H1 (cell line): ENCODE measurements at regions not wholly inside any gene's neighbourhood (a gene's known extent, or its start where the extent isn't known, plus 50 kb on each side); places are given as distances from the start of the nearest gene placed in this dataset.

Experiments used
- CTCF ChIA-PET: fragments of 300-600 bp; sonication (Branson Sonifier 250); formaldehyde crosslinking; loops from one replicate; lab custom pipeline; 2021; ENCODE audit not compliant: partially characterized antibody; lab: Charles Lee
- POLR2A ChIA-PET: fragments of 300-600 bp; sonication (Branson Sonifier 250); formaldehyde crosslinking; loops from one replicate; lab custom pipeline; 2021; ENCODE audit warnings: inconsistent platforms; ENCODE audit not compliant: partially characterized antibody; lab: Charles Lee
- DNase-seq, 2 experiments: peaks; one replicate each; pipeline versions ENCODE4 v3.0.0 to v3.0.0-alpha.2; 2010 to 2022; ENCODE audit warnings: low spot score in 2 of 2, low read depth in 1 of 2, mixed read lengths in 1 of 2
- FAIRE-seq: peaks from 2 replicates; lab custom pipeline; 2011; peaks lifted over from hg19 to GRCh38; lab: Jason Lieb, UNC
- H2AFZ ChIP-seq: 2 replicates; pipeline ENCODE4 v1.8.1; 2012; ENCODE audit warnings: low read length, inconsistent platforms
- H2AK5ac ChIP-seq: 2 replicates; pipeline ENCODE4 v1.6.1; 2013; ENCODE audit warnings: low read depth, low read length
- H2BK120ac ChIP-seq: replicated peaks from 2 replicates; pipeline ENCODE3; 2013; ENCODE audit warnings: low read depth, low read length, inconsistent platforms
- H2BK12ac ChIP-seq: 2 replicates; pipeline ENCODE4 v1.6.1; 2013; ENCODE audit warnings: low read depth, low read length
- H2BK15ac ChIP-seq: 2 replicates; pipeline ENCODE4 v1.6.1; 2013; ENCODE audit warnings: low read length
- H2BK20ac ChIP-seq: 2 replicates; pipeline ENCODE4 v1.6.1; 2013; ENCODE audit warnings: low read length
- H2BK5ac ChIP-seq: 2 replicates; pipeline ENCODE4 v1.6.1; 2013; ENCODE audit warnings: low read depth, low read length
- H3K14ac ChIP-seq: 2 replicates; pipeline ENCODE4 v1.6.1; 2013; ENCODE audit warnings: inconsistent platforms; ENCODE audit not compliant: insufficient read length
- H3K18ac ChIP-seq: 2 replicates; pipeline ENCODE4 v1.6.1; 2013; ENCODE audit warnings: low read length; ENCODE audit errors: extremely low read depth
- H3K23ac ChIP-seq: 2 replicates; pipeline ENCODE4 v1.6.1; 2013; ENCODE audit warnings: inconsistent platforms; ENCODE audit not compliant: insufficient read length
- H3K23me2 ChIP-seq: 2 replicates; pipeline ENCODE4 v1.6.1; 2013; ENCODE audit warnings: low read depth, low read length
- H3K27ac ChIP-seq: 2 replicates; pipeline ENCODE4 v1.6.1; 2011; ENCODE audit warnings: low read depth, low read length, inconsistent platforms
- H3K27me3 ChIP-seq, 4 experiments: replicated peaks in 1 of 4; 1 replicate in 1 of 4; 2 replicates in 3 of 4; pipeline versions ENCODE4 v1.6.1 to v1.8.1; 2011 to 2013; ENCODE audit warnings: low read length in 3 of 4, mild to moderate bottlenecking in 3 of 4, inconsistent platforms in 2 of 4, mixed read lengths in 2 of 4, moderate library complexity in 1 of 4; ENCODE audit not compliant: control insufficient read depth in 3 of 4, insufficient read depth in 3 of 4; ENCODE audit errors: extremely low read depth in 1 of 4
- H3K36me3 ChIP-seq, 4 experiments: 2 replicates each; pipeline versions ENCODE4 v1.6.1 to v1.8.1; 2011 to 2013; ENCODE audit warnings: mild to moderate bottlenecking in 4 of 4, low read length in 3 of 4, moderate library complexity in 2 of 4, control low read depth in 1 of 4, inconsistent platforms in 1 of 4; ENCODE audit not compliant: insufficient read depth in 4 of 4, control insufficient read depth in 2 of 4
- H3K4ac ChIP-seq: replicated peaks from 2 replicates; pipeline ENCODE3; 2013; ENCODE audit warnings: low read length, low read depth, mixed read lengths, inconsistent platforms; ENCODE audit not compliant: insufficient read length
- H3K4me1 ChIP-seq, 4 experiments: replicated peaks in 1 of 4; 1 replicate in 1 of 4; 2 replicates in 3 of 4; pipeline versions ENCODE4 v1.6.1 to v1.8.1; 2011 to 2013; ENCODE audit warnings: low read length in 3 of 4, inconsistent platforms in 2 of 4, mixed read lengths in 1 of 4; ENCODE audit not compliant: insufficient read depth in 4 of 4, control insufficient read depth in 3 of 4
- H3K4me2 ChIP-seq, 2 experiments: 2 replicates each; pipeline versions ENCODE4 v1.6.1 to v1.8.1; 2011 to 2013; ENCODE audit warnings: low read depth in 2 of 2, low read length in 2 of 2, control low read depth in 1 of 2, inconsistent platforms in 1 of 2, mild to moderate bottlenecking in 1 of 2; ENCODE audit not compliant: insufficient read depth in 1 of 2
- H3K4me3 ChIP-seq, 4 experiments: fragments of 200-600, 300-600 bp in 1 of 4; sonication (generic), shearing (Covaris generic), sonication (Bioruptor Twin) in 1 of 4; 2 replicates each; pipeline versions ENCODE4 v1.5.1 to v1.8.1; 2011 to 2016; ENCODE audit warnings: low read length in 4 of 4, low read depth in 3 of 4, control low read depth in 2 of 4, inconsistent platforms in 2 of 4, mild to moderate bottlenecking in 2 of 4, mixed read lengths in 1 of 4, moderate library complexity in 1 of 4; ENCODE audit not compliant: insufficient read depth in 2 of 4; ENCODE audit errors: extremely low read depth in 1 of 4
- H3K56ac ChIP-seq: replicated peaks from 2 replicates; pipeline ENCODE3; 2013; ENCODE audit warnings: low read depth, mild to moderate bottlenecking, mixed read lengths, low read length, inconsistent platforms; ENCODE audit not compliant: insufficient read length
- H3K79me1 ChIP-seq: 2 replicates; pipeline ENCODE4 v1.6.1; 2013; ENCODE audit warnings: low read depth, low read length, control low read depth
- H3K79me2 ChIP-seq, 2 experiments: 2 replicates each; pipeline versions ENCODE4 v1.6.1 to v1.8.1; 2012 to 2013; ENCODE audit warnings: low read length in 2 of 2, mild to moderate bottlenecking in 2 of 2, inconsistent platforms in 1 of 2; ENCODE audit not compliant: insufficient read depth in 2 of 2, control insufficient read depth in 1 of 2
- H3K9ac ChIP-seq, 4 experiments: replicated peaks in 1 of 4; 1 replicate in 1 of 4; 2 replicates in 3 of 4; pipeline versions ENCODE4 v1.6.1 to v1.8.1; 2011 to 2013; ENCODE audit warnings: low read depth in 3 of 4, low read length in 3 of 4, control low read depth in 2 of 4, mild to moderate bottlenecking in 2 of 4, moderate library complexity in 2 of 4, inconsistent platforms in 1 of 4; ENCODE audit errors: extremely low read depth in 1 of 4
- H3K9me3 ChIP-seq, 2 experiments: 2 replicates each; pipeline versions ENCODE4 v1.6.1 to v1.8.1; 2012 to 2013; ENCODE audit warnings: mild to moderate bottlenecking in 2 of 2, moderate library complexity in 2 of 2, control low read depth in 1 of 2, inconsistent platforms in 1 of 2, low read depth in 1 of 2, low read length in 1 of 2, mixed read lengths in 1 of 2; ENCODE audit not compliant: insufficient read depth in 2 of 2
- H4K20me1 ChIP-seq, 2 experiments: replicated peaks in 1 of 2; 2 replicates each; pipeline versions ENCODE3 to v1.8.1; 2011 to 2013; ENCODE audit warnings: inconsistent platforms in 2 of 2, low read length in 2 of 2, mild to moderate bottlenecking in 1 of 2; ENCODE audit not compliant: insufficient read depth in 2 of 2, control insufficient read depth in 1 of 2
- H4K5ac ChIP-seq: 2 replicates; pipeline ENCODE4 v1.6.1; 2013; ENCODE audit warnings: low read length, low read depth, mixed read lengths, inconsistent platforms; ENCODE audit not compliant: insufficient read length
- H4K8ac ChIP-seq: 2 replicates; pipeline ENCODE4 v1.8.0; 2013; ENCODE audit warnings: mild to moderate bottlenecking, moderate library complexity, low read length, inconsistent platforms; ENCODE audit not compliant: insufficient read depth; ENCODE audit errors: extremely low read depth
- H4K91ac ChIP-seq: replicated peaks from 2 replicates; pipeline ENCODE3; 2013; ENCODE audit warnings: low read length, mixed read lengths, inconsistent platforms; ENCODE audit not compliant: insufficient read length
- BRCA1 ChIP-seq: IDR thresholded peaks from 2 replicates; pipeline ENCODE4 v1.6.1; 2012; ENCODE audit warnings: low read depth, low read length, improper control_type of control experiment
- CBX8 ChIP-seq: fragments of 300-800, 300-1000 bp; sonication (generic); IDR thresholded peaks from 2 replicates; pipeline ENCODE4 v1.7.1; 2016; ENCODE audit warnings: low read depth, low read length, borderline replicate concordance
- CEBPB ChIP-seq: IDR thresholded peaks from 2 replicates; pipeline ENCODE4 v1.6.1; 2012; ENCODE audit warnings: low read depth, low read length
- CHD2 ChIP-seq: IDR thresholded peaks from 2 replicates; pipeline ENCODE4 v1.6.1; 2012; ENCODE audit warnings: low read length, improper control_type of control experiment
- CREB1 ChIP-seq: IDR thresholded peaks from 2 replicates; pipeline ENCODE4 v1.6.1; 2012; ENCODE audit warnings: inconsistent platforms
- CTBP2 ChIP-seq: IDR thresholded peaks from 2 replicates; pipeline ENCODE4 v1.7.0; 2011; ENCODE audit warnings: borderline replicate concordance, mild to moderate bottlenecking, moderate library complexity, mixed read lengths, low read length; ENCODE audit not compliant: insufficient read depth, insufficient read length
- EGR1 ChIP-seq: IDR thresholded peaks from 2 replicates; pipeline ENCODE4 v1.6.1; 2011; ENCODE audit warnings: low read depth, low read length, borderline replicate concordance
- HDAC2 ChIP-seq, 2 experiments: fragments of 300-600 bp in 1 of 2; sonication (generic) in 1 of 2; IDR thresholded peaks; 2 replicates each; pipeline ENCODE4 v1.6.1; 2011 to 2012; ENCODE audit warnings: low read depth in 2 of 2, low read length in 2 of 2, mild to moderate bottlenecking in 2 of 2, moderate library complexity in 2 of 2, borderline replicate concordance in 1 of 2, inconsistent platforms in 1 of 2
- RBBP5 ChIP-seq: IDR thresholded peaks from 2 replicates; pipeline ENCODE4 v1.7.1; 2012; ENCODE audit warnings: low read depth, mild to moderate bottlenecking, inconsistent platforms, low read length, moderate library complexity, borderline replicate concordance
- SP1 ChIP-seq: IDR thresholded peaks from 2 replicates; pipeline ENCODE4 v1.6.1; 2011; ENCODE audit warnings: low read depth, low read length
- TAF1 ChIP-seq: IDR thresholded peaks from 2 replicates; pipeline ENCODE4 v1.6.1; 2011; ENCODE audit warnings: mild to moderate bottlenecking, low read depth, low read length
- TAF7 ChIP-seq: optimal IDR thresholded peaks from 2 replicates; pipeline ENCODE3; 2011; ENCODE audit warnings: low read depth, mild to moderate bottlenecking, inconsistent platforms, low read length, moderate library complexity, borderline replicate concordance
- WGBS, 2 experiments: shearing (Covaris generic) in 1 of 2; methylation state at CpG; one replicate each; pipeline versions ENCODE4 v1.1.6 to v1.1.7; 2013 to 2015; ENCODE audit warnings: low lambda C conversion rate in 2 of 2, mixed read lengths in 2 of 2, inconsistent platforms in 1 of 2, low coverage in 1 of 2, missing lambda C conversion rate in 1 of 2; ENCODE audit not compliant: insufficient replicate concordance in 2 of 2, insufficient coverage in 1 of 2, insufficient read length in 1 of 2; ENCODE audit errors: extremely low coverage in 1 of 2, missing lambda C conversion rate in 1 of 2; 5-methylcytosine and 5-hydroxymethylcytosine counted together
- TF ChIP-seq, protein P1 (sequence below), 3 experiments: IDR thresholded peaks; 1 replicate in 2 of 3; 2 replicates in 1 of 3; pipeline versions ENCODE4 v1.5.1 to v1.6.1; 2011; ENCODE audit warnings: low read length in 3 of 3, mild to moderate bottlenecking in 3 of 3, inconsistent platforms in 2 of 3, low read depth in 1 of 3, moderate library complexity in 1 of 3; ENCODE audit not compliant: insufficient read depth in 1 of 3; ENCODE audit errors: control extremely low read depth in 1 of 3

DNA sequence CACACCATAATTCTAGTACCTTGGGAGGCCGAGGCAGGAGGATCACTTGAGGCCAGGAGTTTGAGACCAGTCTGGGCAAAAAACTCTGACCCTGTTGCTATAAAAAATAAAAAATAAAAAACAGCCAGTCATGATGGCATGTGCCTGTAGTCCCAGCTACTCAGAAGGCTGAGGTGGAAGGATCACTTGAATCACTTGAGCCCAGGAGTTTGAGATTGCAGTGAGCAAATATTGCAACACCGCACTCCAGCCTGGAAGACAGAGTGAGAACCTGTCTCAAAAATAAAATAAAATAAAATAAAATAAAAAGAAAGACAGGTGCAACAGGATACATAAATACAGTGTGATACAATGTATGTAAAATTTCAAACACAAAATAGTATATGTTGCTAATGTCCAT is 154.5 kb downstream of the OTOR start:
- H3K23ac ChIP-seq = no peak overlapping the region
- no peak overlapping the region for H2BK20ac ChIP-seq
- H4K5ac ChIP-seq = no peak overlapping the region
- no peak overlapping the region for H3K9ac ChIP-seq
- H4K91ac ChIP-seq = no peak overlapping the region
- H3K79me2 ChIP-seq = no peaks in the 10 kb centered on the region
- H3K4ac ChIP-seq = no peak overlapping the region
- no peak overlapping the region for H3K4me2 ChIP-seq
- H3K4me3 ChIP-seq = no peak overlapping the region
- no peak overlapping the region for H2BK5ac ChIP-seq
- no peaks in the 10 kb centered on the region for H3K23me2 ChIP-seq
- no peak overlapping the region for H2BK15ac ChIP-seq
- no peak overlapping the region for H3K14ac ChIP-seq
- ChIA-PET POLR2A (no interaction called here), CTCF (interaction anchor here (0.7 to 1.2 kb wide), 3 partner anchors 38 to 536 kb away, joined by 3 read pairs; no protein-coding TSS in a partner anchor)
- no peak overlapping the region for H3K56ac ChIP-seq
- 96% methylated on average over 2 of the region's 2 CpGs; no CpG with 5 or more reads in 1 of the 2 experiments for WGBS, 2 experiments
- H4K8ac ChIP-seq = no peak overlapping the region
- H3K4me1 ChIP-seq = no peaks in the 10 kb centered on the region
- no peak overlapping the region for H2BK120ac ChIP-seq
- no peak overlapping the region for H3K18ac ChIP-seq
- H3K27me3 ChIP-seq = no peaks in the 10 kb centered on the region
- no peaks in the 10 kb centered on the region for H3K36me3 ChIP-seq
- no peak overlapping the region for H2BK12ac ChIP-seq
- no peak overlapping the region for H2AFZ ChIP-seq
- DNase-seq (no peak), FAIRE-seq (no peak)
- no peak overlapping the region for H3K27ac ChIP-seq
- H4K20me1 ChIP-seq = no peaks in the 10 kb centered on the region
- H3K9me3 ChIP-seq = no peaks in the 10 kb centered on the region
- no peaks in the 10 kb centered on the region for H3K79me1 ChIP-seq
- no peak overlapping the region for H2AK5ac ChIP-seq
- TF ChIP-seq CHD2 (no peak), TAF1 (no peak), BRCA1 (no peak), CTBP2 (no peak), CREB1 (no peak), HDAC2 (IDR thresholded peaks at IDR 0.05; ENCODE audit: borderline replicate concordance in 1 of 2, low read depth in 2 of 2, low read length in 2 of 2) (no peak), EGR1 (no peak), CBX8 (no peak), TAF7 (no peak), RBBP5 (no peak), CEBPB (no peak), SP1 (no peak)
- TF ChIP-seq, protein P1, sequence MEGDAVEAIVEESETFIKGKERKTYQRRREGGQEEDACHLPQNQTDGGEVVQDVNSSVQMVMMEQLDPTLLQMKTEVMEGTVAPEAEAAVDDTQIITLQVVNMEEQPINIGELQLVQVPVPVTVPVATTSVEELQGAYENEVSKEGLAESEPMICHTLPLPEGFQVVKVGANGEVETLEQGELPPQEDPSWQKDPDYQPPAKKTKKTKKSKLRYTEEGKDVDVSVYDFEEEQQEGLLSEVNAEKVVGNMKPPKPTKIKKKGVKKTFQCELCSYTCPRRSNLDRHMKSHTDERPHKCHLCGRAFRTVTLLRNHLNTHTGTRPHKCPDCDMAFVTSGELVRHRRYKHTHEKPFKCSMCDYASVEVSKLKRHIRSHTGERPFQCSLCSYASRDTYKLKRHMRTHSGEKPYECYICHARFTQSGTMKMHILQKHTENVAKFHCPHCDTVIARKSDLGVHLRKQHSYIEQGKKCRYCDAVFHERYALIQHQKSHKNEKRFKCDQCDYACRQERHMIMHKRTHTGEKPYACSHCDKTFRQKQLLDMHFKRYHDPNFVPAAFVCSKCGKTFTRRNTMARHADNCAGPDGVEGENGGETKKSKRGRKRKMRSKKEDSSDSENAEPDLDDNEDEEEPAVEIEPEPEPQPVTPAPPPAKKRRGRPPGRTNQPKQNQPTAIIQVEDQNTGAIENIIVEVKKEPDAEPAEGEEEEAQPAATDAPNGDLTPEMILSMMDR (IDR thresholded peaks at IDR 0.05; ENCODE audit: control extremely low read depth in 1 of 3, insufficient read depth in 1 of 3, low read depth in 1 of 3, low read length in 3 of 3) = no peak
